ENCODE measurements at regions not wholly inside any gene's neighbourhood (a gene's known extent, or its start where the extent isn't known, plus 50 kb on each side); places are given as distances from the start of the nearest gene placed in this dataset.
A peak's percentile ranks its signal among the peaks of the same experiment; 100 is the strongest.
"Not testable (repeated sequence)": the region's sequence is repeated elsewhere in the genome, so short reads cannot be mapped to it uniquely, and the experiment has no call there.

- no peak for TF ChIP-seq CTCF (conservative IDR thresholded peaks at IDR 0.05 in 1 of 2, IDR thresholded peaks at IDR 0.05 in 1 of 2; ENCODE audit: low read depth in 1 of 2, low read length in 2 of 2)
- no peak for TF ChIP-seq EZH2 (IDR thresholded peaks at IDR 0.05; ENCODE audit: low read length, missing control alignments)
- Histone ChIP-seq H3K9me3 (ENCODE audit: control insufficient read depth, insufficient read depth, low read depth, low read length) (no peaks in the 10 kb centered on the region), H3K27me3 (ENCODE audit: control insufficient read depth, insufficient read depth, low read length) (no peaks in the 10 kb centered on the region), H3K79me2 (ENCODE audit: control insufficient read depth, insufficient read depth, low read length) (no peaks in the 10 kb centered on the region), H3K36me3 (ENCODE audit: control insufficient read depth, insufficient read depth, low read length) (no peaks in the 10 kb centered on the region), H3K9ac (ENCODE audit: insufficient read depth, low read length) (no peak overlapping the region), H4K20me1 (ENCODE audit: control insufficient read depth, extremely low read depth, insufficient read depth, low read length) (no peaks in the 10 kb centered on the region), H3K4me3 (replicated peaks in 1 of 4; ENCODE audit: control extremely low read depth in 1 of 4, insufficient read depth in 1 of 4, low read depth in 3 of 4, low read length in 4 of 4) (no peak overlapping the region), H3K4me1 (ENCODE audit: control insufficient read depth, extremely low read depth, insufficient read depth, low read length) (peaks cover 4% of the 10 kb centered on the region), H3K4me2 (ENCODE audit: extremely low read depth, insufficient read depth, low read length) (no peak overlapping the region), H2AFZ (ENCODE audit: low read length) (no peak overlapping the region), H3K27ac (ENCODE audit: insufficient read depth, low read length) (peak overlapping the region; percentile 30)
- DNase-seq (ENCODE audit: low read depth in 2 of 2), result peak; percentile 64 to 86
These were observed 315.2 kb upstream of the G2E3 start for GRCh38 chr14:30243805-30244204.

- H3K4me1 ChIP-seq (ENCODE audit: control insufficient read depth, extremely low read depth, insufficient read depth, low read length); H3K4me2 ChIP-seq (ENCODE audit: extremely low read depth, insufficient read depth, low read length); H3K4me3 ChIP-seq (replicated peaks in 1 of 4; ENCODE audit: control extremely low read depth in 1 of 4, insufficient read depth in 1 of 4, low read depth in 3 of 4, low read length in 4 of 4); H4K20me1 ChIP-seq (ENCODE audit: control insufficient read depth, extremely low read depth, insufficient read depth, low read length); H3K9ac ChIP-seq (ENCODE audit: insufficient read depth, low read length); H3K79me2 ChIP-seq (ENCODE audit: control insufficient read depth, insufficient read depth, low read length); H3K36me3 ChIP-seq (ENCODE audit: control insufficient read depth, insufficient read depth, low read length); DNase-seq (ENCODE audit: low read depth in 2 of 2); H2AFZ ChIP-seq (ENCODE audit: low read length); H3K9me3 ChIP-seq (ENCODE audit: control insufficient read depth, insufficient read depth, low read depth, low read length); H3K27me3 ChIP-seq (ENCODE audit: control insufficient read depth, insufficient read depth, low read length): not testable (repeated sequence)
- peak overlapping the region; percentile 30 for H3K27ac ChIP-seq (ENCODE audit: insufficient read depth, low read length)
These were observed 314.6 kb upstream of the G2E3 start for GRCh38 chr14:30244348-30244747.

- TF ChIP-seq CTCF (conservative IDR thresholded peaks at IDR 0.05 in 1 of 2, IDR thresholded peaks at IDR 0.05 in 1 of 2; ENCODE audit: low read depth in 1 of 2, low read length in 2 of 2) (no peak), EZH2 (IDR thresholded peaks at IDR 0.05; ENCODE audit: low read length, missing control alignments) (no peak)
- no peaks in the 10 kb centered on the region for H3K79me2 ChIP-seq (ENCODE audit: control insufficient read depth, insufficient read depth, low read length)
- no peaks in the 10 kb centered on the region for H3K4me1 ChIP-seq (ENCODE audit: control insufficient read depth, extremely low read depth, insufficient read depth, low read length)
- no peaks in the 10 kb centered on the region for H3K36me3 ChIP-seq (ENCODE audit: control insufficient read depth, insufficient read depth, low read length)
- no peak overlapping the region for H3K27ac ChIP-seq (ENCODE audit: insufficient read depth, low read length)
- no peaks in the 10 kb centered on the region for H3K9me3 ChIP-seq (ENCODE audit: control insufficient read depth, insufficient read depth, low read depth, low read length)
- no peak overlapping the region for H3K4me3 ChIP-seq (replicated peaks in 1 of 4; ENCODE audit: control extremely low read depth in 1 of 4, insufficient read depth in 1 of 4, low read depth in 3 of 4, low read length in 4 of 4)
- no peaks in the 10 kb centered on the region for H4K20me1 ChIP-seq (ENCODE audit: control insufficient read depth, extremely low read depth, insufficient read depth, low read length)
- no peak for DNase-seq (ENCODE audit: low read depth in 2 of 2)
- H3K27me3 ChIP-seq (ENCODE audit: control insufficient read depth, insufficient read depth, low read length), result no peaks in the 10 kb centered on the region
- H3K9ac ChIP-seq (ENCODE audit: insufficient read depth, low read length), result no peak overlapping the region
- no peak overlapping the region for H2AFZ ChIP-seq (ENCODE audit: low read length)
- H3K4me2 ChIP-seq (ENCODE audit: extremely low read depth, insufficient read depth, low read length), result no peak overlapping the region
These were observed 307.9 kb upstream of the G2E3 start for GRCh38 chr14:30251017-30251416.
